Common myeloid progenitor, CD34-positive (primary cell): ENCODE measurements at regions not wholly inside any gene's neighbourhood (a gene's known extent, or its start where the extent isn't known, plus 50 kb on each side); places are given as distances from the start of the nearest gene placed in this dataset.
A peak's percentile ranks its signal among the peaks of the same experiment; 100 is the strongest.
"Not testable (repeated sequence)": the region's sequence is repeated elsewhere in the genome, so short reads cannot be mapped to it uniquely, and the experiment has no call there.

ENCODE experiments used
- CTCF ChIA-PET: fragments of 350-600 bp; sonication (Branson Sonifier 250); formaldehyde crosslinking; loops from one replicate; lab custom pipeline; 2021; ENCODE audit warnings: antibody characterized with exemption; lab: Charles Lee
- POLR2A ChIA-PET: fragments of 350-600 bp; sonication (Branson Sonifier 250); formaldehyde crosslinking; loops from one replicate; lab custom pipeline; 2021; ENCODE audit warnings: antibody characterized with exemption; lab: Charles Lee
- DNase-seq, 3 donors: peaks; one replicate each; pipeline versions ENCODE4 v3.0.0 to v3.0.0-alpha.2; 2013
- H3K27ac ChIP-seq, 2 experiments: 1 replicate in 1 of 2; 2 replicates in 1 of 2; pipeline ENCODE4 v1.7.0; 2013; ENCODE audit warnings: inconsistent platforms in 2 of 2, low read length in 2 of 2, mild to moderate bottlenecking in 2 of 2, low read depth in 1 of 2, moderate library complexity in 1 of 2; ENCODE audit not compliant: severe bottlenecking in 2 of 2, insufficient read depth in 1 of 2, poor library complexity in 1 of 2
- H3K27me3 ChIP-seq, 5 experiments: replicated peaks in 2 of 5; 1 replicate in 3 of 5; 2 replicates in 2 of 5; pipeline versions ENCODE4 v1.6.1 to v1.7.0; 2013; ENCODE audit warnings: low read length in 4 of 5, mild to moderate bottlenecking in 2 of 5, moderate library complexity in 2 of 5, inconsistent platforms in 1 of 5; ENCODE audit not compliant: insufficient read depth in 5 of 5, control insufficient read depth in 4 of 5
- H3K36me3 ChIP-seq, 4 experiments: 1 replicate in 2 of 4; 2 replicates in 2 of 4; pipeline versions ENCODE4 v1.6.1 to v1.7.0; 2013; ENCODE audit warnings: low read length in 3 of 4, control low read depth in 1 of 4, mild to moderate bottlenecking in 1 of 4; ENCODE audit not compliant: control insufficient read depth in 4 of 4, insufficient read depth in 4 of 4
- H3K4me1 ChIP-seq, 4 experiments: 1 replicate in 3 of 4; 2 replicates in 1 of 4; pipeline versions ENCODE4 v1.6.1 to v1.7.1; 2013; ENCODE audit warnings: low read length in 3 of 4, mild to moderate bottlenecking in 3 of 4, control low read depth in 1 of 4, inconsistent platforms in 1 of 4, moderate library complexity in 1 of 4; ENCODE audit not compliant: control insufficient read depth in 4 of 4, insufficient read depth in 4 of 4; ENCODE audit errors: control extremely low read depth in 1 of 4
- H3K4me3 ChIP-seq, 7 experiments: 1 replicate in 4 of 7; 2 replicates in 3 of 7; pipeline versions ENCODE4 v1.5.1 to v1.7.0; 2013; ENCODE audit warnings: mild to moderate bottlenecking in 7 of 7, low read length in 6 of 7, moderate library complexity in 6 of 7, inconsistent platforms in 2 of 7, low read depth in 2 of 7, control low read depth in 1 of 7; ENCODE audit not compliant: insufficient read depth in 4 of 7, control insufficient read depth in 1 of 7; ENCODE audit errors: extremely low read depth in 1 of 7
- H3K9me3 ChIP-seq, 5 experiments: 1 replicate in 4 of 5; 2 replicates in 1 of 5; pipeline versions ENCODE4 v1.6.1 to v1.7.1; 2013; ENCODE audit warnings: low read length in 4 of 5, mild to moderate bottlenecking in 2 of 5, inconsistent platforms in 1 of 5, low read depth in 1 of 5, moderate library complexity in 1 of 5; ENCODE audit not compliant: control insufficient read depth in 4 of 5, insufficient read depth in 2 of 5; ENCODE audit errors: control extremely low read depth in 1 of 5
- WGBS: methylation state at CpG from one replicate; pipeline ENCODE4 v1.1.5; 2013; ENCODE audit not compliant: insufficient coverage; 5-methylcytosine and 5-hydroxymethylcytosine counted together

DNA sequence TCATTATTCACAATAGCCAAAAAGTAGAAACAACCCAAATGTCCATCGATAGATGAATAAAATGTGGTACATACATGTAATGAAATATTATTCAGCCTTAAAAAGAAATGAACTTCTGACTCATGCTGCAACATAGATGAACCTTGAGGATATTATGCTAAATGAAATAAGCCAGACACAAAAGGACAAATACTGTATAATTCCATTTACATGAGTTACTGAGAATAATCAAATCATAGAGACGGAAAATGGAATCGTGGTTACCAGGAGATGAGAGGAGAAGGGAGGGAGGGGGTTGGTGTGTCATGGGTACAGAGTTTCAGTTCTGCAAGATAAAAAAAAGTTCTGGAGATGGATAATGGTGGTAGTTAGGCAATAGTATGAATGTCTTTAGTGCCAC is 184.1 kb downstream of the PSMG1 start:
- Histone ChIP-seq H3K9me3 (no peaks in the 10 kb centered on the region), H3K27me3 (no peaks in the 10 kb centered on the region), H3K4me3 (no peak overlapping the region), H3K36me3 (no peaks in the 10 kb centered on the region), H3K27ac (no peak overlapping the region), H3K4me1 (peaks cover 7 to 99% (median 74%) of the 10 kb centered on the region in 4 experiments)
- DNase-seq: no peak
- CTCF ChIA-PET: interaction anchor here (1.2 kb wide), 1 partner anchor 16 kb away, joined by 3 read pairs; no protein-coding TSS in a partner anchor
- POLR2A ChIA-PET: no interaction called here
- no CpG with 5 or more reads among the region's 3 CpGs for WGBS

GRCh38 chr21:38998281-38998680 is 185.0 kb downstream of the PSMG1 start:
- POLR2A ChIA-PET: not testable (repeated sequence)
- H3K4me1 ChIP-seq: peaks cover 3 to 99% (median 74%) of the 10 kb centered on the region in 4 experiments
- WGBS: no CpG with 5 or more reads among the region's 7 CpGs

DNA sequence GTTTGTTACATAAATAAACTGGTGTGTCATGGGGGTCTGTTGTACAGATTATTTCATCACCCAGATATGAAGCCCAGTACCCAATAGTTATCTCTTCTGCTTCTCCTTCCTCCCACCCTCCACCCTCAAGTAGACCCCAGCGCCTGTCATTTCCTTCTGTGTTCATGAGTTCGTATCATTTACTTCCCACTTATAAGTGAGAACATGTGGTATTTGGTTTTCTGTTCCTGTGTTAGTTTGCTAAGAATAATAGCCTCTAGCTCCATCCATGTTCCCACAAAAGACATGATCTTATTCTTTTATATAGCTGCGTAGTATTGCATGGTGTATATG is 185.4 kb downstream of the PSMG1 start:
- H3K36me3 ChIP-seq, H3K9me3 ChIP-seq, H3K27me3 ChIP-seq, H3K4me3 ChIP-seq, POLR2A ChIA-PET: not testable (repeated sequence)
- CTCF ChIA-PET: interaction anchor here (1.0 kb wide), 1 partner anchor 14 kb away, joined by 4 read pairs; no protein-coding TSS in a partner anchor
- DNase-seq: peak; percentile 61 to 91 (median 82)
- whole genome bisulfite sequencing: no CpG with 5 or more reads among the region's 3 CpGs
- H3K4me1 ChIP-seq: peaks cover 4 to 99% (median 75%) of the 10 kb centered on the region in 4 experiments
- H3K27ac ChIP-seq: peak overlapping the region in 1 of 2 experiments; percentile 39

More at GRCh38 chr21:38998281-38998680, 185.0 kb downstream of the PSMG1 start:
- CTCF ChIA-PET: interaction anchor here (1.0 kb wide), 1 partner anchor 13 kb away, joined by 4 read pairs; no protein-coding TSS in a partner anchor
- H3K36me3 ChIP-seq, H3K4me3 ChIP-seq, H3K27ac ChIP-seq, H3K27me3 ChIP-seq, H3K9me3 ChIP-seq: not testable (repeated sequence)
- DNase-seq: peak in 2 of 3 donors; percentile 51 to 56

- WGBS: 73% methylated on average over 6 of the region's 10 CpGs
- no peak overlapping the region for H3K4me3 ChIP-seq
- DNase-seq: peak in 1 of 3 donors; percentile 31
- no peaks in the 10 kb centered on the region for H3K27me3 ChIP-seq
- ChIA-PET POLR2A (no interaction called here), CTCF (interaction anchor here (1.0 to 1.1 kb wide), 2 partner anchors 11 to 14 kb away, joined by 4 read pairs; no protein-coding TSS in a partner anchor)
- no peaks in the 10 kb centered on the region for H3K9me3 ChIP-seq
- H3K27ac ChIP-seq: peak overlapping the region; percentile 39 to 40
- H3K36me3 ChIP-seq: no peaks in the 10 kb centered on the region
- peaks cover 6 to 99% (median 76%) of the 10 kb centered on the region in 4 experiments for H3K4me1 ChIP-seq
Measured at GRCh38 chr21:38997051-38997842, 186.0 kb downstream of the PSMG1 start.

GRCh38 chr21:38996355-38996754 is 186.9 kb downstream of the PSMG1 start:
- no peak for DNase-seq
- ChIA-PET POLR2A (no interaction called here), CTCF (interaction anchor here (1.1 kb wide), 1 partner anchor 10 kb away, joined by 4 read pairs; no protein-coding TSS in a partner anchor)
- Histone ChIP-seq H3K4me1 (peaks cover 6 to 99% (median 80%) of the 10 kb centered on the region in 4 experiments), H3K36me3 (no peaks in the 10 kb centered on the region), H3K4me3 (no peak overlapping the region), H3K27ac (peak overlapping the region in 1 of 2 experiments; percentile 39), H3K27me3 (no peaks in the 10 kb centered on the region), H3K9me3 (no peaks in the 10 kb centered on the region)
- no CpG with 5 or more reads among the region's 2 CpGs for WGBS

DNA sequence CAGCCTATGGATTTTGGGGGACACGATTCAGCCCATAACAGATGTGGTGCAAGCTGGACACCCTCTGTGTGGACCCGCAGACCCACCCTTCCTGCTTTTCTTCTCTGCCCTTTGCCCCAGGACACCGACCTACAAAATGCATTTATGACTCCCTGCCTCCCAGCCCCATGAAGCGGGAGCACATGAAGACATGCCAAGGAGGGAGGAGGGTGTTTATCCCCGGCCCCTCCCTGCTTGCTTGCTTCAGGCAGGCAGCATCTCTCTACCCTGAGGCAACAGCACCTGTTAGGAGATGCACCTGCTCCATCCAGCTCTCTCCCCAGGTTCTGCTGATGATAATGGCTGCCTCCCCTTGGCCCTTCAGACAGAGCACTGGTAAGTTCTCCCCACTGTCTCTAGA is 187.5 kb downstream of the PSMG1 start:
- POLR2A ChIA-PET: interaction anchor here (0.5 kb wide), 1 partner anchor 126 kb away, joined by 4 read pairs; no protein-coding TSS in a partner anchor
- CTCF ChIA-PET: no interaction called here
- WGBS: 100% methylated on average over 4 of the region's 5 CpGs
- Histone ChIP-seq H3K9me3 (no peaks in the 10 kb centered on the region), H3K4me1 (peaks cover 11 to 99% (median 80%) of the 10 kb centered on the region in 4 experiments), H3K27me3 (no peaks in the 10 kb centered on the region), H3K36me3 (no peaks in the 10 kb centered on the region), H3K27ac (peak overlapping the region in 1 of 2 experiments; percentile 39), H3K4me3 (no peak overlapping the region)
- no peak for DNase-seq
